Stomach (tissue), 8 donors: ENCODE measurements at regions not wholly inside any gene's neighbourhood (a gene's known extent, or its start where the extent isn't known, plus 50 kb on each side); places are given as distances from the start of the nearest gene placed in this dataset.

Source experiments
- DNase-seq, 2 donors: peaks; one replicate each; pipeline versions ENCODE4 v3.0.0 to v3.0.0-alpha.2; 2013 to 2019
- H3K27ac ChIP-seq, 5 donors: fragments of 200-600 bp in 4 of 5; sonication (generic) in 4 of 5; one replicate each; pipeline ENCODE4 v1.5.1; 2013 to 2019; ENCODE audit warnings: mild to moderate bottlenecking in 1 of 5, moderate library complexity in 1 of 5
- H3K27me3 ChIP-seq, 3 donors: fragments of 200-600 bp; sonication (generic); one replicate each; pipeline ENCODE4 v1.5.1; 2017 to 2019; ENCODE audit warnings: mixed run types in 1 of 3
- H3K36me3 ChIP-seq, 4 donors: fragments of 200-600 bp; sonication (generic); 1 replicate in 3 of 4; 2 replicates in 1 of 4; pipeline ENCODE4 v1.5.1; 2016 to 2019
- H3K4me1 ChIP-seq, 4 donors: fragments of 200-600 bp; sonication (generic); one replicate each; pipeline ENCODE4 v1.5.1; 2016 to 2019
- H3K4me3 ChIP-seq, 4 donors: fragments of 200-600 bp; sonication (generic) in 3 of 4; one replicate each; pipeline ENCODE4 v1.5.1; 2016 to 2019; ENCODE audit warnings: mild to moderate bottlenecking in 1 of 4
- H3K9me3 ChIP-seq, 4 donors: fragments of 200-600 bp; sonication (generic); one replicate each; pipeline ENCODE4 v1.5.1; 2016 to 2019
- CTCF ChIP-seq, 7 experiments: fragments of 450-650 bp in 4 of 7; fragments of 200-600 bp in 3 of 7; sonication (generic) in 3 of 7; IDR thresholded peaks; one replicate each; pipeline ENCODE4 v1.5.1; 2016 to 2019; ENCODE audit warnings: antibody characterized with exemption in 7 of 7, control low read depth in 2 of 7, mild to moderate bottlenecking in 1 of 7
- EP300 ChIP-seq: sonication (generic); formaldehyde crosslinking; IDR thresholded peaks from one replicate; pipeline ENCODE4 v1.6.1; 2017; ENCODE audit warnings: antibody characterized with exemption
- POLR2A ChIP-seq, 4 donors: fragments of 450-650 bp; IDR thresholded peaks; one replicate each; pipeline ENCODE4 v1.6.1; 2016; ENCODE audit warnings: antibody characterized with exemption in 4 of 4, control low read depth in 2 of 4, mild to moderate bottlenecking in 1 of 4, moderate library complexity in 1 of 4
- POLR2AphosphoS5 ChIP-seq, 3 donors: sonication (generic); formaldehyde crosslinking; IDR thresholded peaks; one replicate each; pipeline ENCODE4 v1.6.1; 2016; ENCODE audit warnings: antibody characterized with exemption in 3 of 3
- WGBS, 5 donors: extraction: QIAGEN DNeasy Blood & Tissue Kit in 3 of 5; methylation state at CpG; one replicate each; pipeline versions ENCODE4 v1.1.5 to v1.1.7; 2013 to 2018; 5-methylcytosine and 5-hydroxymethylcytosine counted together
- intact Hi-C: fragments of 100-400 bp; cut with DNase I; formaldehyde crosslinking; loops from one replicate; pipeline ENCODE4 v1.15.1; 2023; ENCODE audit warnings: low total_unique reads
- donor health status: healthy with polysubstance abuse.
- donor health status: Bipolar disorder and iron deficiency.
- donor health status: healthy.

GRCh38 chr4:20574986-20575385 lies 125.3 kb upstream of the PACRGL start:
- Histone ChIP-seq H3K27me3 (no peaks in the 10 kb centered on the region), H3K4me3 (no peak overlapping the region), H3K4me1 (no peaks in the 10 kb centered on the region), H3K9me3 (no peaks in the 10 kb centered on the region), H3K27ac (no peak overlapping the region), H3K36me3 (no peaks in the 10 kb centered on the region)
- DNase-seq = no peak
- TF ChIP-seq CTCF (IDR thresholded peaks at IDR 0.05) = no peak
- intact Hi-C loops = no loop called here
- WGBS, 5 donors = 69 to 77% (median 75%) methylated on average over 1 of the region's 1 CpG

- Histone ChIP-seq H3K4me3 (no peak overlapping the region), H3K4me1 (no peaks in the 10 kb centered on the region), H3K36me3 (no peaks in the 10 kb centered on the region), H3K9me3 (no peaks in the 10 kb centered on the region), H3K27ac (no peak overlapping the region), H3K27me3 (no peaks in the 10 kb centered on the region)
- intact Hi-C loops = no loop called here
- no peak for TF ChIP-seq POLR2AphosphoS5 (IDR thresholded peaks at IDR 0.05)
- TF ChIP-seq EP300 = no peak
- TF ChIP-seq POLR2A (IDR thresholded peaks at IDR 0.05) = no peak
- TF ChIP-seq CTCF (IDR thresholded peaks at IDR 0.05) = no peak
- DNase-seq = no peak
- 76 to 80% (median 78%) methylated on average over 5 of the region's 5 CpGs for WGBS, 5 donors
Measured at GRCh38 chr4:20575486-20575885, 124.8 kb upstream of the PACRGL start.

- no peak for DNase-seq
- intact Hi-C loops = no loop called here
- Histone ChIP-seq H3K27me3 (no peaks in the 10 kb centered on the region), H3K27ac (no peak overlapping the region), H3K9me3 (no peaks in the 10 kb centered on the region), H3K4me3 (no peak overlapping the region), H3K4me1 (no peaks in the 10 kb centered on the region), H3K36me3 (no peaks in the 10 kb centered on the region)
- TF ChIP-seq POLR2A (IDR thresholded peaks at IDR 0.05) = no peak
- no peak for TF ChIP-seq EP300
- no peak for TF ChIP-seq CTCF (IDR thresholded peaks at IDR 0.05)
- no peak for TF ChIP-seq POLR2AphosphoS5 (IDR thresholded peaks at IDR 0.05)
Measured at GRCh38 chr4:20576861-20577260, 123.4 kb upstream of the PACRGL start.

- no peak overlapping the region for H3K4me3 ChIP-seq
- H3K9me3 ChIP-seq = no peaks in the 10 kb centered on the region
- 56 to 68% (median 57%) methylated on average over 2 of the region's 2 CpGs for WGBS, 5 donors
- H3K4me1 ChIP-seq = no peaks in the 10 kb centered on the region
- TF ChIP-seq CTCF (IDR thresholded peaks at IDR 0.05) (no peak), EP300 (no peak), POLR2AphosphoS5 (IDR thresholded peaks at IDR 0.05) (no peak), POLR2A (IDR thresholded peaks at IDR 0.05) (no peak)
- no peak for DNase-seq
- no peaks in the 10 kb centered on the region for H3K27me3 ChIP-seq
- no peaks in the 10 kb centered on the region for H3K36me3 ChIP-seq
- intact Hi-C loops = no loop called here
- H3K27ac ChIP-seq = no peak overlapping the region
Measured at GRCh38 chr4:20577702-20578101, 122.6 kb upstream of the PACRGL start.

GRCh38 chr4:20580907-20581306 lies 119.4 kb upstream of the PACRGL start:
- Histone ChIP-seq H3K27ac (no peak overlapping the region), H3K4me3 (no peak overlapping the region), H3K4me1 (no peaks in the 10 kb centered on the region), H3K27me3 (no peaks in the 10 kb centered on the region), H3K9me3 (no peaks in the 10 kb centered on the region), H3K36me3 (no peaks in the 10 kb centered on the region)
- TF ChIP-seq CTCF (IDR thresholded peaks at IDR 0.05) = no peak
- TF ChIP-seq EP300 = no peak
- no peak for TF ChIP-seq POLR2A (IDR thresholded peaks at IDR 0.05)
- no peak for TF ChIP-seq POLR2AphosphoS5 (IDR thresholded peaks at IDR 0.05)
- intact Hi-C loops = no loop called here
- 92 to 96% (median 93%) methylated on average over 2 of the region's 2 CpGs for WGBS, 5 donors
- no peak for DNase-seq
